HepG2 (cell line): ENCODE measurements at regions not wholly inside any gene's neighbourhood (a gene's known extent, or its start where the extent isn't known, plus 50 kb on each side); places are given as distances from the start of the nearest gene placed in this dataset.

Experiments used
- ATAC-seq: fragments of 200-7000 bp; cut with Tn5 transposase; 3 replicates; pipeline ENCODE4 v1.9.1; 2020; ENCODE audit warnings: mild to moderate bottlenecking, moderate library complexity
- BruUV-seq: library from RNA; stranded (reverse); fragments of 400-500 nt; replicated peaks from 2 replicates; lab custom pipeline; 2021; lab: Mats Ljungman, UMichigan
- CTCF ChIA-PET: fragments of 300-600 bp; formaldehyde crosslinking; extraction: SDS; loops from one replicate; lab custom pipeline; 2021; ENCODE audit warnings: low total read pairs, inconsistent platforms, low intra/inter-chr PET ratio; lab: Yijun Ruan, JAX
- POLR2A ChIA-PET: fragments of 350-600 bp; sonication (Branson Sonifier 250); formaldehyde crosslinking; loops from one replicate; lab custom pipeline; 2020; ENCODE audit warnings: antibody characterized with exemption, inconsistent platforms; lab: Yijun Ruan, JAX
- DNase-seq: peaks from one replicate; pipeline ENCODE4 v3.0.0-alpha.2; 2015; ENCODE audit warnings: low spot score
- FAIRE-seq: peaks from 3 replicates; lab custom pipeline; 2011; peaks lifted over from hg19 to GRCh38; lab: Jason Lieb, UNC
- H2AFZ ChIP-seq: one replicate; pipeline ENCODE4 v1.6.1; 2011; ENCODE audit warnings: low read length, inconsistent platforms
- H3K27ac ChIP-seq: fragments of 300-600 bp; 3 replicates; pipeline ENCODE4 v1.8.0; 2011; ENCODE audit warnings: mixed run types, mild to moderate bottlenecking, mixed read lengths, low read length, inconsistent platforms; ENCODE audit not compliant: insufficient read depth; ENCODE audit errors: extremely low read length
- H3K27me3 ChIP-seq, 2 experiments: fragments of 200-600 bp in 1 of 2; 2 replicates in 1 of 2; 3 replicates in 1 of 2; pipeline versions ENCODE4 v1.6.0 to v1.8.0; 2011; ENCODE audit warnings: low read length in 2 of 2, mild to moderate bottlenecking in 2 of 2, moderate library complexity in 2 of 2, inconsistent platforms in 1 of 2; ENCODE audit not compliant: insufficient read depth in 2 of 2, control insufficient read depth in 1 of 2
- H3K36me3 ChIP-seq, 2 experiments: fragments of 200-600 bp in 1 of 2; replicated peaks in 1 of 2; 2 replicates in 1 of 2; 3 replicates in 1 of 2; pipeline versions ENCODE4 v1.5.1 to v1.8.0; 2011; ENCODE audit warnings: low read length in 2 of 2, inconsistent platforms in 1 of 2; ENCODE audit not compliant: insufficient read depth in 2 of 2, control insufficient read depth in 1 of 2
- H3K4me1 ChIP-seq: 2 replicates; pipeline ENCODE4 v1.5.1; 2012; ENCODE audit warnings: low read length, inconsistent platforms; ENCODE audit not compliant: insufficient read depth
- H3K4me2 ChIP-seq: 2 replicates; pipeline ENCODE4 v1.6.0; 2011; ENCODE audit warnings: low read depth, low read length, inconsistent platforms
- H3K4me3 ChIP-seq, 3 experiments: fragments of 200-600 bp in 1 of 3; sonication (generic), shearing (Covaris generic) in 1 of 3; replicated peaks in 1 of 3; 2 replicates each; pipeline ENCODE4 v1.5.1; 2011 to 2016; ENCODE audit warnings: low read length in 3 of 3, inconsistent platforms in 2 of 3, low read depth in 2 of 3, mild to moderate bottlenecking in 2 of 3, control low read depth in 1 of 3, mixed read lengths in 1 of 3; ENCODE audit not compliant: insufficient read depth in 1 of 3
- H3K79me2 ChIP-seq: one replicate; pipeline ENCODE4 v1.6.1; 2011; ENCODE audit warnings: low read length, inconsistent platforms; ENCODE audit not compliant: insufficient read depth
- H3K9ac ChIP-seq: 2 replicates; pipeline ENCODE4 v1.6.0; 2011; ENCODE audit warnings: mild to moderate bottlenecking, low read depth, low read length, inconsistent platforms; ENCODE audit not compliant: insufficient read depth
- H3K9me3 ChIP-seq: 2 replicates; pipeline ENCODE4 v1.5.1; 2012; ENCODE audit warnings: mild to moderate bottlenecking, low read length
- H4K20me1 ChIP-seq: 2 replicates; pipeline ENCODE4 v1.6.0; 2011; ENCODE audit warnings: inconsistent platforms, mild to moderate bottlenecking, low read length, moderate library complexity; ENCODE audit not compliant: insufficient read depth
- CC2D1A ChIP-seq: sonication (generic); formaldehyde crosslinking; IDR thresholded peaks from 2 replicates; pipeline ENCODE4 v1.8.1; 2023; ENCODE audit warnings: mild to moderate bottlenecking, missing genetic modification reagents
- CREB3 ChIP-seq: sonication (generic); formaldehyde crosslinking; IDR thresholded peaks from 2 replicates; pipeline ENCODE4 v1.5.0; 2020; ENCODE audit warnings: missing genetic modification reagents
- HDAC2 ChIP-seq: sonication (generic); formaldehyde crosslinking; IDR thresholded peaks from 2 replicates; pipeline ENCODE4 v1.4.0; 2020; ENCODE audit warnings: missing genetic modification reagents
- PAX8 ChIP-seq: sonication (generic); formaldehyde crosslinking; IDR thresholded peaks from 2 replicates; pipeline ENCODE4 v1.8.0; 2022; ENCODE audit warnings: mild to moderate bottlenecking, missing genetic modification reagents, borderline replicate concordance
- ZBTB7B ChIP-seq: sonication (generic); formaldehyde crosslinking; IDR thresholded peaks from 2 replicates; pipeline ENCODE4 v1.4.0; 2020; ENCODE audit warnings: missing genetic modification reagents
- WGBS: methylation state at CpG from one replicate; pipeline ENCODE4 v1.1.6; 2017; ENCODE audit warnings: low lambda C conversion rate; 5-methylcytosine and 5-hydroxymethylcytosine counted together
- in situ Hi-C: cut with HindIII; loops from 2 replicates; pipeline ENCODE4 v1.10.0; 2017; ENCODE audit warnings: low pct_unique_long_range_greater_than_20kb; ENCODE audit not compliant: extremely low pct_ligation_motif_present
- intact Hi-C: fragments of 100-400 bp; cut with micrococcal nuclease; formaldehyde crosslinking; loops from one replicate; pipeline ENCODE4 v1.10.0; 2022; ENCODE audit not compliant: unreplicated experiment
- TF ChIP-seq, protein P1 (sequence below): sonication (generic); formaldehyde crosslinking; IDR thresholded peaks from 2 replicates; pipeline ENCODE4 v1.5.0; 2020; ENCODE audit warnings: missing genetic modification reagents
- TF ChIP-seq, protein P2 (sequence below): sonication (generic); formaldehyde crosslinking; IDR thresholded peaks from 2 replicates; pipeline ENCODE4 v1.4.0; 2020; ENCODE audit warnings: mild to moderate bottlenecking, missing genetic modification reagents

DNA sequence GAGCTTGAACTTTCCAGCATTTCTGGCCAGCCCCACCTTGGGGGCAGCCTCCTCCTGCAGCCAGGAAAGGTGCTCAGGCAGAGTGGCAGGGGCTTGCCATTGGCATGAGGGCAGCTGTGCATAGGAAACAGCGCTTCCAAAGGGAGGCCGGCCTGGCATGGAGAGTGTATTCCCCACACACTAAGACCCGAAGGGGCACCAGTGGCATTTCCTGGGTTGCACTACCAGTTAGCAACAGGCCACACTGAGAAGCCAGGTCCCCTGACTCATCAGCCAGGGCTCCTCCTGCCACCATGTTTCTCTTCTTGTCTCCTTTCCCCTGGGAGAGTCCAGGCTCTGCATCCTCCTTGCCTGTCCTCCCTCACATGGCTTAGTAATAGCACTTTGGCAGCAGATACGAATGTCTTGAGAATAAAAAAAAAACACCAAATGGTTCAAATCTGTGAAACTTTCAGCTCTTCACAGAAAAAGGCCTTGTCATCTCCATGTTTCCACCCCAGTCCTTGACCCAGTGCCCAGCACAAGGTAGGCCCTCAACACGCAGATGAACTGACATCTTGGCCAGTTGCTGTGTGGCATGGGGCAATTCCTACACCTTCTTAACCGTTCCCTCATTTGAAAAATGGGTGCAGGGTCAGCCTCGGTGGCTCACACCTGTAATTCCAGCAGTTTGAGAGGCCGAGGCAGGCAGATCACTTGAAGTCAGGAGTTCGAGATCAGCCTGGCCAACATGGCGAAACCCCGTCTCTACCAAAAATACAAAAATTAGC, 180.4 kb downstream of the SMAD6 start:
- no peaks in the 10 kb centered on the region for H3K9me3 ChIP-seq
- intact Hi-C loops, result no loop called here
- in situ Hi-C loops, result no loop called here
- ATAC-seq, result no peak
- no peaks in the 10 kb centered on the region for H3K79me2 ChIP-seq
- peaks cover 8 to 24% of the 10 kb centered on the region in 2 experiments; a peak in 2 of 5 replicates for H3K27me3 ChIP-seq
- H3K27ac ChIP-seq, result no peak overlapping the region
- H3K4me2 ChIP-seq, result no peak overlapping the region
- WGBS, result 71% methylated on average over 8 of the region's 11 CpGs
- H3K36me3 ChIP-seq, result no peaks in the 10 kb centered on the region
- no peak for TF ChIP-seq HDAC2 (CRISPR knock-in tag)
- TF ChIP-seq CREB3 (CRISPR knock-in tag), result no peak
- TF ChIP-seq, protein P1, sequence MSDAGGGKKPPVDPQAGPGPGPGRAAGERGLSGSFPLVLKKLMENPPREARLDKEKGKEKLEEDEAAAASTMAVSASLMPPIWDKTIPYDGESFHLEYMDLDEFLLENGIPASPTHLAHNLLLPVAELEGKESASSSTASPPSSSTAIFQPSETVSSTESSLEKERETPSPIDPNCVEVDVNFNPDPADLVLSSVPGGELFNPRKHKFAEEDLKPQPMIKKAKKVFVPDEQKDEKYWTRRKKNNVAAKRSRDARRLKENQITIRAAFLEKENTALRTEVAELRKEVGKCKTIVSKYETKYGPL, result no peak
- TF ChIP-seq, protein P2, sequence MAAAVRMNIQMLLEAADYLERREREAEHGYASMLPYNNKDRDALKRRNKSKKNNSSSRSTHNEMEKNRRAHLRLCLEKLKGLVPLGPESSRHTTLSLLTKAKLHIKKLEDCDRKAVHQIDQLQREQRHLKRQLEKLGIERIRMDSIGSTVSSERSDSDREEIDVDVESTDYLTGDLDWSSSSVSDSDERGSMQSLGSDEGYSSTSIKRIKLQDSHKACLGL (CRISPR knock-in tag), result no peak
- TF ChIP-seq CC2D1A (CRISPR knock-in tag), result no peak
- TF ChIP-seq ZBTB7B, result no peak
- TF ChIP-seq PAX8 (CRISPR knock-in tag), result no peak
- no peak for FAIRE-seq
- ChIA-PET CTCF (no interaction called here), POLR2A (no interaction called here)
- DNase-seq, result no peak
- no peak overlapping the region for H2AFZ ChIP-seq
- no peak overlapping the region for H3K4me3 ChIP-seq
- no TSS peak for BruUV-seq
- no peak overlapping the region for H3K9ac ChIP-seq
- H3K4me1 ChIP-seq, result peaks cover 13% of the 10 kb centered on the region
- no peaks in the 10 kb centered on the region for H4K20me1 ChIP-seq
